Ishikawa (cell line): ENCODE measurements at regions not wholly inside any gene's neighbourhood (a gene's known extent, or its start where the extent isn't known, plus 50 kb on each side); places are given as distances from the start of the nearest gene placed in this dataset.

Experiments used
- CEBPB ChIP-seq: IDR thresholded peaks from 2 replicates; pipeline ENCODE4 v1.6.1; 2012
- CREB1 ChIP-seq: IDR thresholded peaks from 2 replicates; pipeline ENCODE4 v1.6.1; 2012; ENCODE audit warnings: low read depth
- EGR1 ChIP-seq: IDR thresholded peaks from 2 replicates; pipeline ENCODE4 v1.6.1; 2012
- EP300 ChIP-seq: IDR thresholded peaks from 2 replicates; pipeline ENCODE4 v1.6.1; 2012; ENCODE audit warnings: borderline replicate concordance
- FOXM1 ChIP-seq: IDR thresholded peaks from 2 replicates; pipeline ENCODE4 v1.6.1; 2012; ENCODE audit warnings: low read depth, borderline replicate concordance
- NFIC ChIP-seq: IDR thresholded peaks from 2 replicates; pipeline ENCODE4 v1.6.1; 2012
- RAD21 ChIP-seq: IDR thresholded peaks from 2 replicates; pipeline ENCODE4 v1.6.1; 2012; ENCODE audit warnings: low read depth
- TAF1 ChIP-seq: IDR thresholded peaks from 2 replicates; pipeline ENCODE4 v1.6.1; 2012; ENCODE audit warnings: low read depth, mild to moderate bottlenecking
- TCF12 ChIP-seq: IDR thresholded peaks from 2 replicates; pipeline ENCODE4 v1.6.1; 2012; ENCODE audit warnings: low read depth
- TEAD4 ChIP-seq: IDR thresholded peaks from 2 replicates; pipeline ENCODE4 v1.6.1; 2012
- YY1 ChIP-seq: IDR thresholded peaks from 2 replicates; pipeline ENCODE4 v1.6.1; 2012; ENCODE audit warnings: low read depth
- ZBTB7A ChIP-seq: IDR thresholded peaks from 2 replicates; pipeline ENCODE4 v1.6.1; 2012; ENCODE audit warnings: low read depth
- TF ChIP-seq, protein P1 (sequence below): IDR thresholded peaks from 2 replicates; pipeline ENCODE4 v1.6.1; 2012
- TF ChIP-seq, protein P2 (sequence below): IDR thresholded peaks from 2 replicates; pipeline ENCODE4 v1.6.1; 2012
- TF ChIP-seq, protein P3 (sequence below): IDR thresholded peaks from 2 replicates; pipeline ENCODE4 v1.6.1; 2012; ENCODE audit warnings: low read depth, mild to moderate bottlenecking

DNA sequence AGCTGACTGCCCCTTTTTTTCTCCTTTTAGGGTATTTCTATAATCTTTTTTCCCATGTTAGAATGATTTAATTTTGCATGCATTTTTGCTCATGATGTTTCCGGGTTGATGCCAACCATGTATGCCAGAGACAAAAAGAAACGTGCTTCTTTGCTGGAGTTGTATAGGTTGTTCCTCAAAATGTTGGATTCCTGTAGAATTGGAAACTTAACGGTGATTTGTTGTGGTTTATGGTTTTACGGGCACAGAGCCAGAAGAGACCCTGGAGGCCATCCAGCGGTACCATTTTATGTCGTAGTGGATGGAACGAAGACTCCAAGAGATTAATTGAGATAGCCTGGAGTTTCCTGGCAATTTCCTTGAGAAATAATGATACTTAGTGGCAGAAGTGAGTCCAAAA lies 481.5 kb upstream of the RGMA start:
- TF ChIP-seq ZBTB7A (no peak), CREB1 (no peak), RAD21 (no peak), NFIC (no peak), CEBPB (no peak), EGR1 (no peak)
- TF ChIP-seq, protein P1, sequence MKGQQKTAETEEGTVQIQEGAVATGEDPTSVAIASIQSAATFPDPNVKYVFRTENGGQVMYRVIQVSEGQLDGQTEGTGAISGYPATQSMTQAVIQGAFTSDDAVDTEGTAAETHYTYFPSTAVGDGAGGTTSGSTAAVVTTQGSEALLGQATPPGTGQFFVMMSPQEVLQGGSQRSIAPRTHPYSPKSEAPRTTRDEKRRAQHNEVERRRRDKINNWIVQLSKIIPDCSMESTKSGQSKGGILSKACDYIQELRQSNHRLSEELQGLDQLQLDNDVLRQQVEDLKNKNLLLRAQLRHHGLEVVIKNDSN, result no peak
- TF ChIP-seq, protein P2, sequence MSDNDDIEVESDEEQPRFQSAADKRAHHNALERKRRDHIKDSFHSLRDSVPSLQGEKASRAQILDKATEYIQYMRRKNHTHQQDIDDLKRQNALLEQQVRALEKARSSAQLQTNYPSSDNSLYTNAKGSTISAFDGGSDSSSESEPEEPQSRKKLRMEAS, result no peak

DNA sequence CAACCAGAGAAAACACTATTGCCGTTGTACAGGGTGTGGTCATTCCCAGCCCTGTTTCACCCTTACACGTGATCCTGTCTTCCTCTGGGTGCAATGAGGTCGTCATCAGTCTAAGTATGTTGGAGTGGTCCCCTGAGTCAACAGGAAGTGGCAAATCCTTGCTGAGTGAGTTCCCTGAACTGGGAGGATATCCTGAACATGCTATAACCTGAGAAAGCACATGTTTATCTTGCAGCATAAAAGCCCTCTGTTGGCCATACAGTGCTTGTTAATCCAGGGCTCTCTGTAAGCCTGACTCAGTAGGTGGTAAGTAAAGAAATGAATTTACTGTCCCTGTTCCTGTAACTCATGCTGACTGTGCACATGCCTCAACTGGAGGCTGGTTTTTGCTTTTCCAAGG lies 477.8 kb upstream of the RGMA start:
- TF ChIP-seq TAF1 (no peak), YY1 (no peak)

DNA sequence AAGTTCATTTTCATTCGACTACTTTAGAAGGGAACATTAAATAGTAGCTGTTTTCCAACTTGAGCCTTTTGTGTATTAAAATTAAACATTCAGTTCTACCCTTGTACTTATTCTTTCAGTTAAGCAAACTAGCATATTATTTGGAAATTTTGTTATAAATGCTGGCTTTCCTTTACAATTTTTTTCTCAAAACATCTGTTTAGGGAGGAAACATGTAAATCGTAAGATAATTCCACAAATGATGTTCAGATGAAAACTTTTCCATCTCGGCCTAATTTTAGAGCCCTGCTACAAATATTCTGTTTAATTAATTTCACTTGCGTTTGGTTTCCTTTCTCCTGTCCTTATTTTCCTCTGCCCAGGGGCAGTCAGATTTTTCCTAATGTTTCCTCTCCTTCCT lies 476.2 kb upstream of the RGMA start:
- no peak for TF ChIP-seq TAF1
- TF ChIP-seq CREB1, result no peak
- TF ChIP-seq EP300, result no peak

DNA sequence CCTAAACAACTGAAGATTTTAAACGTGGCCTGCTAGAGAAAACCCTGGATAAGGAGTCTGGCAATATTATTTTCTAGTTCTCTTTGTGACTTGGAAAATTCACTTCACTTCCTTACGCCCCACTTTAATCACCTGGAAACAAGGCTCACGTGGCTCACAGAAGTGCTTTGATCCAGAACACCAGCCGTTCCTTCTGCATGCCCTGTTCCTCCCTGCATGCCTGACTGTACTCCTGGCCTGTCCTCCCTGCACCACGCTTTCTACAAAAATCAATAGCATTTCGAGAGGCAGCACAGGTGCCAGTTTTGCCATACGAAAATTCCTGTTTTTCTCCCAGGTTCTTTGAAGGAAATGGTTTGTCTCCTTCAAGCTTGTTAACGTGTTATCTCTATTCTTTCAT lies 474.2 kb upstream of the RGMA start:
- TF ChIP-seq TCF12 (no peak), EP300 (no peak), NFIC (no peak), FOXM1 (no peak), RAD21 (no peak), CEBPB (no peak), TAF1 (no peak), ZBTB7A (no peak), EGR1 (no peak), YY1 (no peak), CREB1 (no peak), TEAD4 (no peak)
- TF ChIP-seq, protein P2, result no peak
- TF ChIP-seq, protein P1, result no peak
- TF ChIP-seq, protein P3, sequence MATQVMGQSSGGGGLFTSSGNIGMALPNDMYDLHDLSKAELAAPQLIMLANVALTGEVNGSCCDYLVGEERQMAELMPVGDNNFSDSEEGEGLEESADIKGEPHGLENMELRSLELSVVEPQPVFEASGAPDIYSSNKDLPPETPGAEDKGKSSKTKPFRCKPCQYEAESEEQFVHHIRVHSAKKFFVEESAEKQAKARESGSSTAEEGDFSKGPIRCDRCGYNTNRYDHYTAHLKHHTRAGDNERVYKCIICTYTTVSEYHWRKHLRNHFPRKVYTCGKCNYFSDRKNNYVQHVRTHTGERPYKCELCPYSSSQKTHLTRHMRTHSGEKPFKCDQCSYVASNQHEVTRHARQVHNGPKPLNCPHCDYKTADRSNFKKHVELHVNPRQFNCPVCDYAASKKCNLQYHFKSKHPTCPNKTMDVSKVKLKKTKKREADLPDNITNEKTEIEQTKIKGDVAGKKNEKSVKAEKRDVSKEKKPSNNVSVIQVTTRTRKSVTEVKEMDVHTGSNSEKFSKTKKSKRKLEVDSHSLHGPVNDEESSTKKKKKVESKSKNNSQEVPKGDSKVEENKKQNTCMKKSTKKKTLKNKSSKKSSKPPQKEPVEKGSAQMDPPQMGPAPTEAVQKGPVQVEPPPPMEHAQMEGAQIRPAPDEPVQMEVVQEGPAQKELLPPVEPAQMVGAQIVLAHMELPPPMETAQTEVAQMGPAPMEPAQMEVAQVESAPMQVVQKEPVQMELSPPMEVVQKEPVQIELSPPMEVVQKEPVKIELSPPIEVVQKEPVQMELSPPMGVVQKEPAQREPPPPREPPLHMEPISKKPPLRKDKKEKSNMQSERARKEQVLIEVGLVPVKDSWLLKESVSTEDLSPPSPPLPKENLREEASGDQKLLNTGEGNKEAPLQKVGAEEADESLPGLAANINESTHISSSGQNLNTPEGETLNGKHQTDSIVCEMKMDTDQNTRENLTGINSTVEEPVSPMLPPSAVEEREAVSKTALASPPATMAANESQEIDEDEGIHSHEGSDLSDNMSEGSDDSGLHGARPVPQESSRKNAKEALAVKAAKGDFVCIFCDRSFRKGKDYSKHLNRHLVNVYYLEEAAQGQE, result no peak

DNA sequence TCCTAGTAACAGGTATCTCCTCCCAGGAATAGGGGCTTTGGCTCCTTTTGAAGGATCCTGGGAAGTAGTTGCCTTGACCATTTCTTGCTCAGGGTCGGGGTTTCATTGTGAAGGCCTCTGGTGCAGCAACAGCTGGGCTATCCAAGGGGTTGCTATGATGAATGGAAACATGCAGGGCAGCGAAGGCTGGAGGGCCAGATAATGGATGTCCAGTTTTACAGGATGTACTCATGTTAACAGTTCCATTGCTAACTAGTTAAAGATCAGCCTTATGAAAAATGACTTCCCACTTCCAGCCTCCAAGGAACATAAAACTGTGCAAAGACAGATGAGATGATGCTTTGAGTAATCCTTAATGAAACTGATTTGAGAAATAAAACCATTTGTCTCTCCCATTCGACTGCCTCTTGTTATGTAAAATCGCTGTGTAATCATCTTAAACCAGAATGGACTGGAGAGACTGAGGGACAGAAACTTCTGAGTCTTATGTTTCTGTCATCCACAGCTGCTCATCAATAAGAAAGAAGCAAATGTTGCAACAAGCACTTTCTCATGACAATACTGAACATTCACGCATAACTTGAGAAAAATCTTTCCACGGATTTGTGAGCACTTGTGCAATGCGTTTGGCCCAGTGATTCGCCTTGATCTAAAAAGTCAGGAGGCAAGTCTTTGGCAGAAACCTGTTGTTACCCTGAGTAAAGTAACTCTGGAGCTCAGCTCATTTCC lies 473.5 kb upstream of the RGMA start:
- TF ChIP-seq, protein P2, result no peak
- no peak for TF ChIP-seq ZBTB7A
- TF ChIP-seq NFIC, result no peak
- no peak for TF ChIP-seq TAF1
- TF ChIP-seq CEBPB, result no peak
- no peak for TF ChIP-seq TEAD4

DNA sequence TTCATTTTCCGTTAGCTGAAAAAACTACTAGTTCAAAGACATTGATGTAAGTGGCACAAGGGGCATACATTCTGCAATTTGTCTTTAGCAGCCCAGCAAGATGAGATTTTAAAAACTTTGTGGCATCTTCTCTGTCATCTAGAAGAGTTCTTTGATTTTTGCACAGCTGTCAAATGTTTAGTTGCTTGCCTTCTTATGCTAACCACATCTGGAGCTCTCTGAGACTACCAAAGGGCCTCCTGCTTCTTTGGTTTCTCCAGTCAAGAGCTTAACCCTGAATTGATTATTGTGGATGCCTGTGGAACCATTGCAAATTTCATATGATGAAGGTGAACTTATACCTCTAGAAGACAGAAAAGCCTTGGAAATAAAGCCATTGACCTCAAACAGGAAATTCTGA lies 468.7 kb upstream of the RGMA start:
- no peak for TF ChIP-seq TEAD4
- no peak for TF ChIP-seq TAF1
- TF ChIP-seq, protein P1, result no peak
- no peak for TF ChIP-seq EGR1
- TF ChIP-seq YY1, result no peak

DNA sequence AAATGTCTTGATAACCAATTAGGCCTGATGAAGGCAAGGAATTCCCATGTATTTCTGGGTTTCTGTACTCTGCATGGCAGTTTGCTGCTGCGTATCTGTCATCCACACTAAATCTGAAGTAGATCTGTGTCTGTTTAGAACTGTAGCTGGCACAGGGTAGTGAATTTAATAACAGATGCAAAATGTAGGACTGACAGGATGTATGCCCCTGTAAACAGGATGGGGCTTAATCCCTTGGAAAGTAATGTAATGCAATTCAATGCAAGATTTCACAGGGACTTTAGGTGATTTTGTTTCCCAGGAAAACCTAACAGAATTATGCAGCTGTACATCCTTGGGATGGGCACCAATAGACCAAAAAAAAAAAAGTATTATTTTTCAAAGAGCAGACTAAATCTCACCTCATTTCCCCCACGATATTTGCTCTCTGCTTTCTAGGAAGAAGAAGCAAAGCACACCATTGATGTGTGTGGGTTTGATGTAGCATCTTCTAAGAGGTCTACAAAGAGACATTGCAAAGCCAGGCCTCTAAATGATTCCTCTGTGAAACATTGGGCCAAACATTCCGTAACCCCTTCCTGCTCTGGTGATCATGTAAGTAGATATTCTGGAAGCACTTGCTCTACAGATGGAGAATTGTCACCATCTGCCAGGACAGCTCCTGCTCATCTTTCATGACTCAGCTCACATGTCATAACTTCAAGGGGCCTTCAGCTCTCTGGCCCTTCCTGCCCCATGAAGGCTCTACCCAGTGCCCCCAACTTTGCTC lies 464.3 kb upstream of the RGMA start:
- TF ChIP-seq ZBTB7A, result no peak
- TF ChIP-seq, protein P1, result no peak
- no peak for TF ChIP-seq NFIC
- TF ChIP-seq, protein P2, result no peak
- no peak for TF ChIP-seq TCF12
- no peak for TF ChIP-seq CEBPB
- TF ChIP-seq TEAD4, result no peak
- no peak for TF ChIP-seq CREB1
